Choroid plexus epithelial cell (primary cell): ENCODE measurements at regions not wholly inside any gene's neighbourhood (a gene's known extent, or its start where the extent isn't known, plus 50 kb on each side); places are given as distances from the start of the nearest gene placed in this dataset.

ENCODE experiments used
- DNase-seq: peaks from one replicate; pipeline ENCODE4 v3.0.0-alpha.2; 2010; ENCODE audit warnings: low read depth
- H3K4me3 ChIP-seq: 2 replicates; pipeline ENCODE4 v1.5.1; 2011; ENCODE audit warnings: low read depth, mild to moderate bottlenecking, control low read depth, low read length, moderate library complexity
- CTCF ChIP-seq: conservative IDR thresholded peaks from 2 replicates; pipeline ENCODE4 v1.5.1; 2011; ENCODE audit warnings: low read depth, mild to moderate bottlenecking, control low read depth, inconsistent platforms, low read length, moderate library complexity

DNA sequence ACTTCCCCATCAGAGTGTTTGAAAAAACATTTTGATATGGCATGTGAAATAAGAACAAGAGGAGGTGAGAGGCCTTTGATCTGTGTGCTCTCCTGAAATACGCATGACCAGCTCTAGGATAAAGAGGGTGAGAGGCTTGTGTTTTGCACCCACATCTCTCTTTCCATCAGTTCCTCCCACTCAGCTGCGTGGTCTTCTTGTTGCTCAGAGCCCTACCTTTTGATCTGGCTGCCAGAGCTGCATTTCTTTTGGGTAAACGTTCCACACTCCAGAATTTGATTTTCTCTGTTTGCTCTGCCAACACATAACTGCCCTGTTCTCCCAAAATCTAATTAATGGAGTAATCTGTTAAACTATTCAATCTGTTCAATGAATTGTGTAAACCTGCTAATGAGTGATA is 72.0 kb upstream of the FN1 start:
- TF ChIP-seq CTCF: no peak
- H3K4me3 ChIP-seq: no peak overlapping the region
- DNase-seq: no peak

GRCh38 chr2:215507136-215507535 is 71.3 kb upstream of the FN1 start:
- H3K4me3 ChIP-seq: no peak overlapping the region
- no peak for TF ChIP-seq CTCF
- no peak for DNase-seq

- no peak overlapping the region for H3K4me3 ChIP-seq
- DNase-seq: no peak
- TF ChIP-seq CTCF: no peak
Measured at GRCh38 chr2:215506604-215506990, 70.7 kb upstream of the FN1 start.

DNA sequence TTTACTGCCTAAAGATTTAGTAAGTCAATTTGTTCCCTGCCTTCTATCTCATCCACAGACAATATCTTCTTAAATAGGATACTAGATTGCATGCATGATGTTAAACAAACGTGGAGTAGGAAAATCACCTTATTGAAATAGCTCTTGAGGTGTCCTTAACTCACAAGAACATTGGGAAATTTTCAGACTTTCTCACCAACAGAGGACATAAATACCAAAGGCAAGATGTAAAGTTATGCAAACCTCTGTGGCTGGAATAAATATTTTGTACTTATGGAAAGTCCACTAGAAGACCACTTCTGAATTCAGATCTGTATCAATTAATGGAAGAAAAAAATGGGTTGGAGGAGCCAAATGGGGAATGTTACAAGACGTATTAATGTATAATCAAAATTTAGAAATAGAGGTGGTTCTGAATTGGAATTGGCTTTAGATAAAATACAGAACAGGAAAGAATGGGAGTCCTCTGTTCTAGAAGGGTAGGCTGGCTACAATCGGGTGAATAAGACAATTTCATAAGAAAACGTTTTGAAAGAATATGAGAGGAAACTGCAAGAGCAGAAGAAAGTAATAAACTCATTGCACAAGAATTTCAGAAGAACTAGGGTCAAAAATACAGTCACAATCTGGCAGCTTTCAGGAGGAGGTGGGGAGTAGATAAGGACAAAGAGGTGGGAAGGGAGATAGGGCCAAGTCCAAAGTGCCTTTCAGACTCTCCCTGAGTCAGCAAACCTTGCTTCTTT is 69.3 kb upstream of the FN1 start:
- peak; percentile 94 for DNase-seq
- no peak overlapping the region for H3K4me3 ChIP-seq
- no peak for TF ChIP-seq CTCF

GRCh38 chr2:215504547-215504946 is 68.7 kb upstream of the FN1 start:
- H3K4me3 ChIP-seq: no peak overlapping the region
- DNase-seq: peak; percentile 46
- TF ChIP-seq CTCF: no peak

DNA sequence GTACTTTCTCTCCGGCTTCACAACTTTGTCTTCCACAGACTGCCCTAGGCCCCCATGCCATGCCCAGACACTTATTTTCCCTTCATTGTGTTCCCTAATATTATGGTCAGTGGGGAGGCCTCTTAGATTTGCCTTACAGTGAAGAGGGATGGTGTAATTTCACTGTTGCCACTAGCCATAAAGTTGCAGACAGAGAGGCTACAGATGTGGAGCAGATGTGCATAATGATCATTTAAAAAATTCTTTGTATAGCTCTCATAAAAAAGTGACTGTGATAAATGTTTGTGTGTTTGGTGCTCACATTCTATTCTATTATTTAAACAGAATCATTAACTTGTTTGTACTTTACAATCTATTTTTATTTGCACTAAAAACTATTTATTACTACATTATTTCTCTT is 67.5 kb upstream of the FN1 start:
- DNase-seq: peak; percentile 37
- H3K4me3 ChIP-seq: no peak overlapping the region
- no peak for TF ChIP-seq CTCF

GRCh38 chr2:215500466-215500865 is 64.6 kb upstream of the FN1 start:
- TF ChIP-seq CTCF: no peak
- no peak for DNase-seq
- no peak overlapping the region for H3K4me3 ChIP-seq
